Thyroid gland (tissue), 4 donors: ENCODE measurements at regions not wholly inside any gene's neighbourhood (a gene's known extent, or its start where the extent isn't known, plus 50 kb on each side); places are given as distances from the start of the nearest gene placed in this dataset.

Source experiments
- DNase-seq, 2 donors: peaks; one replicate each; pipeline ENCODE4 v3.0.0-alpha.2; 2019
- H3K27ac ChIP-seq, 3 donors: fragments of 200-600 bp; sonication (generic); 1 replicate in 2 of 3; 2 replicates in 1 of 3; pipeline ENCODE4 v1.5.1; 2016 to 2019; ENCODE audit warnings: mild to moderate bottlenecking in 1 of 3, moderate library complexity in 1 of 3
- H3K27me3 ChIP-seq: fragments of 200-600 bp; sonication (generic); one replicate; pipeline ENCODE4 v1.5.1; 2019
- H3K36me3 ChIP-seq, 2 donors: fragments of 200-600 bp; sonication (generic); one replicate each; pipeline ENCODE4 v1.5.1; 2016 to 2019
- H3K4me1 ChIP-seq, 2 donors: fragments of 200-600 bp; sonication (generic); one replicate each; pipeline ENCODE4 v1.5.1; 2017 to 2019
- H3K4me3 ChIP-seq, 3 donors: fragments of 200-600 bp; sonication (generic); replicated peaks in 1 of 3; 1 replicate in 2 of 3; 2 replicates in 1 of 3; pipeline ENCODE4 v1.5.1; 2016; ENCODE audit warnings: mild to moderate bottlenecking in 1 of 3
- H3K9me3 ChIP-seq: fragments of 200-600 bp; sonication (generic); one replicate; pipeline ENCODE4 v1.5.1; 2017
- CTCF ChIP-seq, 6 experiments: fragments of 200-600 bp in 3 of 6; fragments of 450-650 bp in 3 of 6; sonication (generic) in 3 of 6; IDR thresholded peaks; one replicate each; pipeline ENCODE4 v1.5.1; 2016 to 2019; ENCODE audit warnings: antibody characterized with exemption in 6 of 6, mild to moderate bottlenecking in 2 of 6, inconsistent platforms in 1 of 6, moderate library complexity in 1 of 6
- POLR2A ChIP-seq, 2 donors: fragments of 450-650 bp; IDR thresholded peaks; one replicate each; pipeline ENCODE4 v1.6.1; 2017; ENCODE audit warnings: antibody characterized with exemption in 2 of 2, mild to moderate bottlenecking in 2 of 2, moderate library complexity in 1 of 2
- WGBS, 2 donors: methylation state at CpG; one replicate each; pipeline ENCODE4 v1.1.5; 2017; 5-methylcytosine and 5-hydroxymethylcytosine counted together
- intact Hi-C: fragments of 100-400 bp; cut with DNase I; formaldehyde crosslinking; loops from one replicate; pipeline ENCODE4 v1.15.1; 2023

GRCh38 chr5:152456815-152457443, 51.9 kb upstream of the NMUR2 start:
- intact Hi-C loops = no loop called here

GRCh38 chr5:152462021-152462721, 57.1 kb upstream of the NMUR2 start:
- Histone ChIP-seq H3K27ac (no peak overlapping the region), H3K36me3 (no peaks in the 10 kb centered on the region), H3K27me3 (no peaks in the 10 kb centered on the region), H3K4me3 (no peak overlapping the region), H3K9me3 (no peaks in the 10 kb centered on the region), H3K4me1 (no peaks in the 10 kb centered on the region)
- intact Hi-C loops = no loop called here
- no peak for DNase-seq
- 85 to 86% methylated on average over 4 of the region's 4 CpGs for WGBS, 2 donors
- no peak for TF ChIP-seq CTCF (IDR thresholded peaks at IDR 0.05)
- no peak for TF ChIP-seq POLR2A (IDR thresholded peaks at IDR 0.05)

More at GRCh38 chr5:152456815-152457443, 51.9 kb upstream of the NMUR2 start:
- Histone ChIP-seq H3K36me3 (no peaks in the 10 kb centered on the region), H3K4me3 (no peak overlapping the region), H3K9me3 (no peaks in the 10 kb centered on the region), H3K27me3 (no peaks in the 10 kb centered on the region), H3K4me1 (no peaks in the 10 kb centered on the region), H3K27ac (no peak overlapping the region)
- DNase-seq = no peak
- no peak for TF ChIP-seq POLR2A (IDR thresholded peaks at IDR 0.05)
- TF ChIP-seq CTCF (IDR thresholded peaks at IDR 0.05) = no peak
- WGBS, 2 donors = 84 to 90% methylated on average over 3 of the region's 3 CpGs

DNA sequence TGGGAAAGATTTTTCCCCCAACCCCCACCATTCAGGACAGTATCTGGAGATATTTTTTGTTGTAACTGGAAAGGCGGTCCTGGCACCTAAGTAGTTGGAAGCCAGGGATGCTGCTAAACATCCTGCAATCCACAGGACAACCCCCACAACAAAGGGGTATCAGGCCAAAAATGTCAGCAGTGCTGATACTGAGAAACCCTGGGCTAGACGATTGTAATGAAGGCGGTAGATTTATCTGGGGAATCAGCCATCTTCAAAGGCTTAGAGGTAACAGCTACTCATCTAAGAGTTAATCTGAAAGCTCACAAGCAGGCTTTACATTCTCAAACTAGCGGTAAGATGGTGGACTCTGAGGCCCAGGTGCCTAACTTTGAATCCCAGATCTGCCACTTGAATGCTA, 59.0 kb upstream of the NMUR2 start:
- Histone ChIP-seq H3K27me3 (no peaks in the 10 kb centered on the region), H3K9me3 (no peaks in the 10 kb centered on the region), H3K4me3 (no peak overlapping the region), H3K27ac (no peak overlapping the region), H3K36me3 (no peaks in the 10 kb centered on the region), H3K4me1 (no peaks in the 10 kb centered on the region)
- DNase-seq = no peak
- intact Hi-C loops = no loop called here
- 86 to 88% methylated on average over 4 of the region's 4 CpGs for WGBS, 2 donors
- TF ChIP-seq POLR2A (IDR thresholded peaks at IDR 0.05) = no peak
- no peak for TF ChIP-seq CTCF (IDR thresholded peaks at IDR 0.05)

- no peaks in the 10 kb centered on the region for H3K27me3 ChIP-seq
- H3K4me1 ChIP-seq = no peaks in the 10 kb centered on the region
- intact Hi-C loops = no loop called here
- TF ChIP-seq CTCF (IDR thresholded peaks at IDR 0.05) = no peak
- no peak for TF ChIP-seq POLR2A (IDR thresholded peaks at IDR 0.05)
- H3K27ac ChIP-seq = no peak overlapping the region
- H3K4me3 ChIP-seq = no peak overlapping the region
- H3K9me3 ChIP-seq = no peaks in the 10 kb centered on the region
- no peak for DNase-seq
- no peaks in the 10 kb centered on the region for H3K36me3 ChIP-seq
Measured at GRCh38 chr5:152465140-152465539, 60.1 kb upstream of the NMUR2 start.

GRCh38 chr5:152466085-152466745, 61.1 kb upstream of the NMUR2 start:
- no peak overlapping the region for H3K27ac ChIP-seq
- no peak for DNase-seq
- no peaks in the 10 kb centered on the region for H3K9me3 ChIP-seq
- H3K27me3 ChIP-seq = no peaks in the 10 kb centered on the region
- H3K4me1 ChIP-seq = no peaks in the 10 kb centered on the region
- intact Hi-C loops = no loop called here
- no peak for TF ChIP-seq POLR2A (IDR thresholded peaks at IDR 0.05)
- 93 to 94% methylated on average over 3 of the region's 3 CpGs for WGBS, 2 donors
- H3K36me3 ChIP-seq = no peaks in the 10 kb centered on the region
- H3K4me3 ChIP-seq = no peak overlapping the region
